Keratinocyte (primary cell): ENCODE measurements at regions not wholly inside any gene's neighbourhood (a gene's known extent, or its start where the extent isn't known, plus 50 kb on each side); places are given as distances from the start of the nearest gene placed in this dataset.

Source experiments
- DNase-seq: peaks from one replicate; pipeline ENCODE4 v3.0.0-alpha.2; 2011; ENCODE audit warnings: low read depth, missing footprints, low spot score
- FAIRE-seq: peaks from 2 replicates; lab custom pipeline; 2011; peaks lifted over from hg19 to GRCh38; lab: Jason Lieb, UNC
- H2AFZ ChIP-seq: 2 replicates; pipeline ENCODE4 v1.6.0; 2012; ENCODE audit warnings: low read length, control low read depth, inconsistent platforms; ENCODE audit not compliant: control insufficient read depth
- H3K27ac ChIP-seq: 2 replicates; pipeline ENCODE4 v1.5.1; 2011; ENCODE audit warnings: low read length; ENCODE audit not compliant: control insufficient read depth, insufficient read depth
- H3K27me3 ChIP-seq: 3 replicates; pipeline ENCODE4 v1.6.0; 2011; ENCODE audit warnings: low read length; ENCODE audit not compliant: control insufficient read depth, insufficient read depth; ENCODE audit errors: extremely low read depth
- H3K36me3 ChIP-seq, 2 experiments: 2 replicates in 1 of 2; 3 replicates in 1 of 2; pipeline ENCODE4 v1.5.1; 2011; ENCODE audit warnings: low read length in 2 of 2, mild to moderate bottlenecking in 1 of 2; ENCODE audit not compliant: control insufficient read depth in 2 of 2, insufficient read depth in 2 of 2; ENCODE audit errors: extremely low read depth in 1 of 2
- H3K4me1 ChIP-seq: 3 replicates; pipeline ENCODE4 v1.5.1; 2011; ENCODE audit warnings: low read length; ENCODE audit not compliant: control insufficient read depth, insufficient read depth; ENCODE audit errors: extremely low read depth
- H3K4me2 ChIP-seq: 3 replicates; pipeline ENCODE4 v1.6.0; 2011; ENCODE audit warnings: low read depth, low read length; ENCODE audit not compliant: control insufficient read depth, insufficient read depth; ENCODE audit errors: extremely low read depth
- H3K4me3 ChIP-seq, 3 experiments: fragments of 200-600 bp in 1 of 3; sonication (generic) in 1 of 3; 2 replicates in 2 of 3; 3 replicates in 1 of 3; pipeline ENCODE4 v1.5.1; 2011 to 2016; ENCODE audit warnings: low read length in 3 of 3, mild to moderate bottlenecking in 3 of 3, control low read depth in 2 of 3, inconsistent platforms in 1 of 3, low read depth in 1 of 3, mixed read lengths in 1 of 3, mixed run types in 1 of 3, moderate library complexity in 1 of 3; ENCODE audit not compliant: control insufficient read depth in 2 of 3, insufficient read depth in 2 of 3; ENCODE audit errors: extremely low read depth in 1 of 3
- H3K79me2 ChIP-seq: 2 replicates; pipeline ENCODE4 v1.6.0; 2012; ENCODE audit warnings: low read length; ENCODE audit not compliant: control insufficient read depth, insufficient read depth
- H3K9ac ChIP-seq: 3 replicates; pipeline ENCODE4 v1.6.0; 2011; ENCODE audit warnings: low read length; ENCODE audit not compliant: control insufficient read depth, insufficient read depth; ENCODE audit errors: extremely low read depth
- H3K9me1 ChIP-seq: 3 replicates; pipeline ENCODE4 v1.6.0; 2011; ENCODE audit warnings: low read length; ENCODE audit not compliant: control insufficient read depth, insufficient read depth; ENCODE audit errors: extremely low read depth
- H3K9me3 ChIP-seq: 2 replicates; pipeline ENCODE4 v1.5.1; 2012; ENCODE audit warnings: low read depth, low read length; ENCODE audit not compliant: control insufficient read depth
- H4K20me1 ChIP-seq: 3 replicates; pipeline ENCODE4 v1.6.0; 2011; ENCODE audit warnings: low read length; ENCODE audit not compliant: control insufficient read depth, insufficient read depth; ENCODE audit errors: extremely low read depth
- CTCF ChIP-seq, 3 experiments: IDR thresholded peaks in 1 of 3; conservative IDR thresholded peaks in 1 of 3; optimal IDR thresholded peaks in 1 of 3; 2 replicates in 2 of 3; 3 replicates in 1 of 3; pipeline versions ENCODE3 to v1.5.1; 2011; ENCODE audit warnings: low read length in 3 of 3, mild to moderate bottlenecking in 3 of 3, moderate library complexity in 2 of 3, control low read depth in 1 of 3, inconsistent platforms in 1 of 3; ENCODE audit not compliant: insufficient read depth in 2 of 3; ENCODE audit errors: extremely low read depth in 1 of 3
- EZH2 ChIP-seq: IDR thresholded peaks from one replicate; pipeline ENCODE4 v1.6.1; 2012; ENCODE audit warnings: inconsistent platforms, mild to moderate bottlenecking, low read length, moderate library complexity
- dilution Hi-C: fragments of 300-500 bp; cut with MboI; formaldehyde crosslinking; loops from one replicate; pipeline ENCODE4 v1.7.0; 2020; ENCODE audit warnings: low sequenced_read_pairs; ENCODE audit not compliant: extremely low pct_ligation_motif_present

GRCh38 chr5:24849210-24849609 lies 204.4 kb upstream of the CDH10 start:
- H3K4me2 ChIP-seq, result no peak overlapping the region
- no peak overlapping the region for H3K9ac ChIP-seq
- no peaks in the 10 kb centered on the region for H3K27me3 ChIP-seq
- DNase-seq, result no peak
- no peak overlapping the region for H3K27ac ChIP-seq
- H3K4me3 ChIP-seq, result no peak overlapping the region
- H3K9me1 ChIP-seq, result no peaks in the 10 kb centered on the region
- H4K20me1 ChIP-seq, result no peaks in the 10 kb centered on the region
- no peak for FAIRE-seq
- H3K4me1 ChIP-seq, result no peaks in the 10 kb centered on the region
- dilution Hi-C loops, result no loop called here
- no peaks in the 10 kb centered on the region for H3K36me3 ChIP-seq
- H3K79me2 ChIP-seq, result no peaks in the 10 kb centered on the region
- TF ChIP-seq EZH2, result no peak
- no peaks in the 10 kb centered on the region for H3K9me3 ChIP-seq
- no peak overlapping the region for H2AFZ ChIP-seq

GRCh38 chr5:24831989-24832388 lies 187.2 kb upstream of the CDH10 start:
- H3K9ac ChIP-seq, result no peak overlapping the region
- dilution Hi-C loops, result no loop called here
- H3K4me2 ChIP-seq, result no peak overlapping the region
- no peaks in the 10 kb centered on the region for H3K79me2 ChIP-seq
- H3K27ac ChIP-seq, result no peak overlapping the region
- no peak overlapping the region for H2AFZ ChIP-seq
- H3K9me3 ChIP-seq, result no peaks in the 10 kb centered on the region
- no peaks in the 10 kb centered on the region for H3K36me3 ChIP-seq
- no peaks in the 10 kb centered on the region for H3K27me3 ChIP-seq
- no peak for FAIRE-seq
- DNase-seq, result no peak
- no peaks in the 10 kb centered on the region for H3K9me1 ChIP-seq
- H3K4me3 ChIP-seq, result no peak overlapping the region
- TF ChIP-seq EZH2, result no peak
- no peak for TF ChIP-seq CTCF (optimal IDR thresholded peaks at IDR 0.05 in 1 of 3, IDR thresholded peaks at IDR 0.05 in 1 of 3, conservative IDR thresholded peaks at IDR 0.05 in 1 of 3; ENCODE audit: extremely low read depth in 1 of 3, insufficient read depth in 2 of 3, low read length in 3 of 3)
- H4K20me1 ChIP-seq, result no peaks in the 10 kb centered on the region
- no peaks in the 10 kb centered on the region for H3K4me1 ChIP-seq

- peak; percentile 36 for DNase-seq
- no peak overlapping the region for H3K4me2 ChIP-seq
- dilution Hi-C loops, result no loop called here
Observed at GRCh38 chr5:24823625-24824024, 178.8 kb upstream of the CDH10 start.

More at GRCh38 chr5:24823625-24824024, 178.8 kb upstream of the CDH10 start:
- H3K9me3 ChIP-seq, result no peaks in the 10 kb centered on the region
- H3K27me3 ChIP-seq, result no peaks in the 10 kb centered on the region
- no peaks in the 10 kb centered on the region for H3K79me2 ChIP-seq
- H3K27ac ChIP-seq, result no peak overlapping the region
- peaks cover 5% of the 10 kb centered on the region for H3K4me1 ChIP-seq
- H3K9ac ChIP-seq, result no peak overlapping the region
- no peak overlapping the region for H2AFZ ChIP-seq
- no peaks in the 10 kb centered on the region for H3K36me3 ChIP-seq
- TF ChIP-seq EZH2 (no peak), CTCF (optimal IDR thresholded peaks at IDR 0.05 in 1 of 3, IDR thresholded peaks at IDR 0.05 in 1 of 3, conservative IDR thresholded peaks at IDR 0.05 in 1 of 3; ENCODE audit: extremely low read depth in 1 of 3, insufficient read depth in 2 of 3, low read length in 3 of 3) (no peak)
- H3K4me3 ChIP-seq, result no peak overlapping the region
- no peaks in the 10 kb centered on the region for H4K20me1 ChIP-seq
- no peaks in the 10 kb centered on the region for H3K9me1 ChIP-seq
- peak; percentile 20 for FAIRE-seq
